ENCODE measurements at regions not wholly inside any gene's neighbourhood (a gene's known extent, or its start where the extent isn't known, plus 50 kb on each side); places are given as distances from the start of the nearest gene placed in this dataset.

- Histone ChIP-seq H3K4me1 (ENCODE audit: control insufficient read depth in 1 of 2, insufficient read depth in 1 of 2, low read depth in 1 of 2, low read length in 1 of 2) (no peaks in the 10 kb centered on the region), H3K9me3 (no peaks in the 10 kb centered on the region), H3K27me3 (no peaks in the 10 kb centered on the region), H3K27ac (no peak overlapping the region), H3K36me3 (no peaks in the 10 kb centered on the region), H3K4me3 (ENCODE audit: low read depth in 1 of 2, low read length in 1 of 2) (no peak overlapping the region)
- TF ChIP-seq, protein P1, sequence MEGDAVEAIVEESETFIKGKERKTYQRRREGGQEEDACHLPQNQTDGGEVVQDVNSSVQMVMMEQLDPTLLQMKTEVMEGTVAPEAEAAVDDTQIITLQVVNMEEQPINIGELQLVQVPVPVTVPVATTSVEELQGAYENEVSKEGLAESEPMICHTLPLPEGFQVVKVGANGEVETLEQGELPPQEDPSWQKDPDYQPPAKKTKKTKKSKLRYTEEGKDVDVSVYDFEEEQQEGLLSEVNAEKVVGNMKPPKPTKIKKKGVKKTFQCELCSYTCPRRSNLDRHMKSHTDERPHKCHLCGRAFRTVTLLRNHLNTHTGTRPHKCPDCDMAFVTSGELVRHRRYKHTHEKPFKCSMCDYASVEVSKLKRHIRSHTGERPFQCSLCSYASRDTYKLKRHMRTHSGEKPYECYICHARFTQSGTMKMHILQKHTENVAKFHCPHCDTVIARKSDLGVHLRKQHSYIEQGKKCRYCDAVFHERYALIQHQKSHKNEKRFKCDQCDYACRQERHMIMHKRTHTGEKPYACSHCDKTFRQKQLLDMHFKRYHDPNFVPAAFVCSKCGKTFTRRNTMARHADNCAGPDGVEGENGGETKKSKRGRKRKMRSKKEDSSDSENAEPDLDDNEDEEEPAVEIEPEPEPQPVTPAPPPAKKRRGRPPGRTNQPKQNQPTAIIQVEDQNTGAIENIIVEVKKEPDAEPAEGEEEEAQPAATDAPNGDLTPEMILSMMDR (IDR thresholded peaks at IDR 0.05) = no peak
Observed at GRCh38 chr5:74502479-74502950, 138.0 kb downstream of the ENC1 start.

GRCh38 chr5:74501674-74502478 lies 138.7 kb downstream of the ENC1 start:
- Histone ChIP-seq H3K4me1 (ENCODE audit: control insufficient read depth in 1 of 2, insufficient read depth in 1 of 2, low read depth in 1 of 2, low read length in 1 of 2) (no peaks in the 10 kb centered on the region), H3K9me3 (no peaks in the 10 kb centered on the region), H3K4me3 (ENCODE audit: low read depth in 1 of 2, low read length in 1 of 2) (no peak overlapping the region), H3K27me3 (no peaks in the 10 kb centered on the region), H3K36me3 (no peaks in the 10 kb centered on the region), H3K27ac (no peak overlapping the region)
- TF ChIP-seq, protein P1 (IDR thresholded peaks at IDR 0.05) = no peak

DNA sequence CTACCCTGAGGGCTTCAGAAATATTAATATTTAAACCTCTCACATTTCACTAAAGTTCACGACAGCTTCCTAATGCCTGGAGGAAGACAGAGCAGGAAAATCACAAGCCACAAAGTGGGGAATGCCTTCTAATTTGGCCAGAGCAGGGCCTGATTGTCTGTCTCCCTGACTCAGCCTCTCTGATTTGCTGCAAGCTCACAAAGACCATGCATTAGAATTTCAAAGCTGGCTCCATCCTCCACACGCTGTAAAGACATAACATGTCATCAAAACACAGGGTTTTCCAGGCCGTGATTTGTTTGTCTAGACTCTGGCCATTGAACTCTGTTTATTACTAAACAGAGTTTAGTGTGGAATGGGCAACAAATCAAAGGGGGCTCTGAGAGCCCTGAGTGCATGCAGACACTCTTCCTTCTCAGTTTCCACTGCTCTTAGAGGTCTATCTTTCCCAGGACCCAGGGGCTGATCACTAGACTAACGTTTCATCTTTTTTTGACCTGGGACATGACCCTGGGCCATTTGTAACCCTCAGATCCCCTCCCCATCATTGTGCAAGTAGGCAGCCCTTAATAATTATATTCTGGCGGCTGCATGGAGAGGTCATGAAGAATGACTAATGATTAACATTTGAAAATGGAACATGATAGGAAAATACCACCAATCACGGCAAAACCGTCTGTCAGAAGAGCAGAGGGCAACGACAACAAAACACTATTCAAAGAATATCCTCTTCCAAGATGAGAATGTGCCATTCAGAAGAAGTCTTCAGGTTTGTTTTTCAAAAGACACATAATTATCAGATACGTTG lies 140.2 kb downstream of the ENC1 start:
- Histone ChIP-seq H3K27ac (no peak overlapping the region), H3K36me3 (no peaks in the 10 kb centered on the region), H3K9me3 (no peaks in the 10 kb centered on the region), H3K27me3 (no peaks in the 10 kb centered on the region), H3K4me1 (ENCODE audit: control insufficient read depth in 1 of 2, insufficient read depth in 1 of 2, low read depth in 1 of 2, low read length in 1 of 2) (no peaks in the 10 kb centered on the region), H3K4me3 (ENCODE audit: low read depth in 1 of 2, low read length in 1 of 2) (no peak overlapping the region)
- TF ChIP-seq, protein P1 (IDR thresholded peaks at IDR 0.05) = no peak

GRCh38 chr5:74499256-74500050 lies 141.1 kb downstream of the ENC1 start:
- no peak overlapping the region for H3K27ac ChIP-seq
- H3K9me3 ChIP-seq = no peaks in the 10 kb centered on the region
- no peaks in the 10 kb centered on the region for H3K4me1 ChIP-seq (ENCODE audit: control insufficient read depth in 1 of 2, insufficient read depth in 1 of 2, low read depth in 1 of 2, low read length in 1 of 2)
- H3K27me3 ChIP-seq = no peaks in the 10 kb centered on the region
- no peak overlapping the region for H3K4me3 ChIP-seq (ENCODE audit: low read depth in 1 of 2, low read length in 1 of 2)
- TF ChIP-seq, protein P1 (IDR thresholded peaks at IDR 0.05) = no peak
- no peaks in the 10 kb centered on the region for H3K36me3 ChIP-seq

GRCh38 chr5:74497706-74498105 lies 142.8 kb downstream of the ENC1 start:
- Histone ChIP-seq H3K4me1 (ENCODE audit: control insufficient read depth in 1 of 2, insufficient read depth in 1 of 2, low read depth in 1 of 2, low read length in 1 of 2) (no peaks in the 10 kb centered on the region), H3K27me3 (no peaks in the 10 kb centered on the region), H3K27ac (no peak overlapping the region), H3K36me3 (no peaks in the 10 kb centered on the region), H3K4me3 (ENCODE audit: low read depth in 1 of 2, low read length in 1 of 2) (no peak overlapping the region), H3K9me3 (no peaks in the 10 kb centered on the region)
- TF ChIP-seq, protein P1 (IDR thresholded peaks at IDR 0.05) = no peak

Data from neutrophil (primary cell).